ENCODE measurements at regions not wholly inside any gene's neighbourhood (a gene's known extent, or its start where the extent isn't known, plus 50 kb on each side); places are given as distances from the start of the nearest gene placed in this dataset.

DNA sequence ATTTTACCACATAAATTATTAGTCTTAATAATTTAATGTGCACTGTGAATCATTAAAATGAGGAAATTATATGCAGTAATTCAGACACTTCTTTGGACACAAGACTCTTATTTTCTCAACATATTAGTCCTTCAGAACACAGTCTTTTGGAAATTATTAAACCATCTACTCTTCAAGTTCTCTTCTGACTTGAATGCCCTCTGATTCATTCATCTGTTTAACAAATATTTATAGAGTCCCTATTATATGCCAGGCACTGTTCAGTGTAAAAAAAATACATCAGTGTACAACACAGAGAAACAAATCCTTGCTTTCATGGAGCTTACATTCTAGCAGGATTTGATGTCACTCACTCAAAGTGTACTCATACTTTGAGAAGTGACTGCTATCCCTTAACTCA is 163.4 kb upstream of the IL12B start:
- Histone ChIP-seq H3K9me3 (replicated peaks; ENCODE audit: control insufficient read depth, insufficient read depth, low read length) (no peaks in the 10 kb centered on the region), H3K27ac (ENCODE audit: insufficient read depth, low read depth, low read length) (no peak overlapping the region), H3K27me3 (ENCODE audit: control insufficient read depth in 2 of 2, insufficient read depth in 2 of 2, low read length in 2 of 2) (no peaks in the 10 kb centered on the region), H2AFZ (ENCODE audit: low read depth, low read length) (no peak overlapping the region), H3K79me2 (ENCODE audit: control insufficient read depth, insufficient read depth, low read length) (no peaks in the 10 kb centered on the region), H4K20me1 (replicated peaks; ENCODE audit: control insufficient read depth, extremely low read depth, insufficient read depth, low read length) (no peaks in the 10 kb centered on the region), H3K4me1 (ENCODE audit: control insufficient read depth, extremely low read depth, insufficient read depth, low read length) (no peaks in the 10 kb centered on the region), H3K36me3 (ENCODE audit: control insufficient read depth in 2 of 2, extremely low read depth in 1 of 2, insufficient read depth in 2 of 2, low read length in 2 of 2) (no peaks in the 10 kb centered on the region), H3K4me2 (ENCODE audit: insufficient read depth, low read length) (no peak overlapping the region), H3K9ac (replicated peaks; ENCODE audit: extremely low read depth, insufficient read depth, low read length) (no peak overlapping the region), H3K9me1 (replicated peaks; ENCODE audit: control insufficient read depth, extremely low read depth, insufficient read depth, low read length) (no peaks in the 10 kb centered on the region), H3K4me3 (replicated peaks in 1 of 3; ENCODE audit: insufficient read depth in 1 of 3, low read depth in 1 of 3, low read length in 3 of 3) (no peak overlapping the region)
- no TSS peak for BruUV-seq (replicated peaks)
- intact Hi-C loops (cut with micrococcal nuclease) (no loop called here), dilution Hi-C loops (cut with MboI; ENCODE audit: extremely low pct_ligation_motif_present, low sequenced_read_pairs) (no loop called here)
- TF ChIP-seq, protein P1, sequence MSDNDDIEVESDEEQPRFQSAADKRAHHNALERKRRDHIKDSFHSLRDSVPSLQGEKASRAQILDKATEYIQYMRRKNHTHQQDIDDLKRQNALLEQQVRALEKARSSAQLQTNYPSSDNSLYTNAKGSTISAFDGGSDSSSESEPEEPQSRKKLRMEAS (IDR thresholded peaks at IDR 0.05; ENCODE audit: insufficient read depth, insufficient read length) = no peak
- TF ChIP-seq FOS (IDR thresholded peaks at IDR 0.05; ENCODE audit: borderline replicate concordance, insufficient read depth, low read length) = no peak
- no peak for TF ChIP-seq POLR2AphosphoS5 (IDR thresholded peaks at IDR 0.05; ENCODE audit: insufficient read depth, low read depth, low read length)
- TF ChIP-seq GATA2 (IDR thresholded peaks at IDR 0.05; ENCODE audit: insufficient read depth, insufficient read length, low read depth, low read length) = no peak
- TF ChIP-seq, protein P2, sequence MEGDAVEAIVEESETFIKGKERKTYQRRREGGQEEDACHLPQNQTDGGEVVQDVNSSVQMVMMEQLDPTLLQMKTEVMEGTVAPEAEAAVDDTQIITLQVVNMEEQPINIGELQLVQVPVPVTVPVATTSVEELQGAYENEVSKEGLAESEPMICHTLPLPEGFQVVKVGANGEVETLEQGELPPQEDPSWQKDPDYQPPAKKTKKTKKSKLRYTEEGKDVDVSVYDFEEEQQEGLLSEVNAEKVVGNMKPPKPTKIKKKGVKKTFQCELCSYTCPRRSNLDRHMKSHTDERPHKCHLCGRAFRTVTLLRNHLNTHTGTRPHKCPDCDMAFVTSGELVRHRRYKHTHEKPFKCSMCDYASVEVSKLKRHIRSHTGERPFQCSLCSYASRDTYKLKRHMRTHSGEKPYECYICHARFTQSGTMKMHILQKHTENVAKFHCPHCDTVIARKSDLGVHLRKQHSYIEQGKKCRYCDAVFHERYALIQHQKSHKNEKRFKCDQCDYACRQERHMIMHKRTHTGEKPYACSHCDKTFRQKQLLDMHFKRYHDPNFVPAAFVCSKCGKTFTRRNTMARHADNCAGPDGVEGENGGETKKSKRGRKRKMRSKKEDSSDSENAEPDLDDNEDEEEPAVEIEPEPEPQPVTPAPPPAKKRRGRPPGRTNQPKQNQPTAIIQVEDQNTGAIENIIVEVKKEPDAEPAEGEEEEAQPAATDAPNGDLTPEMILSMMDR (IDR thresholded peaks at IDR 0.05; ENCODE audit: extremely low read depth in 1 of 2, insufficient read depth in 1 of 2, low read depth in 1 of 2, low read length in 2 of 2) = no peak
- TF ChIP-seq EZH2 (IDR thresholded peaks at IDR 0.05; ENCODE audit: borderline replicate concordance, low read depth, low read length, severe bottlenecking) = no peak
- TF ChIP-seq JUN (IDR thresholded peaks at IDR 0.05; ENCODE audit: borderline replicate concordance, insufficient read depth, insufficient read length, low read depth) = no peak
- no peak for TF ChIP-seq MYC (IDR thresholded peaks at IDR 0.05; ENCODE audit: low read depth, low read length)
- TF ChIP-seq POLR2A (IDR thresholded peaks at IDR 0.05; ENCODE audit: low read depth, low read length) = no peak
- DNase-seq (ENCODE audit: low read depth, low spot score) (no peak), FAIRE-seq (no peak)
- POLR2A ChIA-PET = no interaction called here
- CTCF ChIA-PET = no interaction called here
